A549 (cell line): ENCODE measurements at regions not wholly inside any gene's neighbourhood (a gene's known extent, or its start where the extent isn't known, plus 50 kb on each side); places are given as distances from the start of the nearest gene placed in this dataset.

Experiments
- CTCF ChIP-seq: fragments of >200 bp; sonication (Bioruptor Twin); formaldehyde crosslinking; IDR thresholded peaks from 3 replicates; pipeline ENCODE4 v1.5.1; 2016
- EHF ChIP-seq: fragments of 250-450 bp; sonication (Bioruptor Pico); IDR thresholded peaks from 2 replicates; pipeline ENCODE4 v1.5.0; 2020; ENCODE audit warnings: mild to moderate bottlenecking
- HDAC2 ChIP-seq: fragments of 200-600 bp; sonication (generic); IDR thresholded peaks from 2 replicates; pipeline ENCODE4 v1.6.1; 2016
- MAFK ChIP-seq: fragments of 450-650 bp; IDR thresholded peaks from 2 replicates; pipeline ENCODE4 v1.6.1; 2014; ENCODE audit not compliant: partially characterized antibody
- MAX ChIP-seq: IDR thresholded peaks from 2 replicates; pipeline ENCODE4 v1.6.1; 2012
- NR3C1 ChIP-seq: fragments of >200 bp; sonication (Bioruptor Twin); formaldehyde crosslinking; IDR thresholded peaks from 3 replicates; pipeline ENCODE4 v1.6.1; 2017
- PHF8 ChIP-seq: fragments of 200-600 bp; sonication (generic); IDR thresholded peaks from 2 replicates; pipeline ENCODE4 v1.6.1; 2016; ENCODE audit warnings: low read depth, mild to moderate bottlenecking, antibody characterized with exemption, moderate library complexity, borderline replicate concordance
- POLR2A ChIP-seq: IDR thresholded peaks from 2 replicates; pipeline ENCODE4 v1.6.1; 2012; ENCODE audit warnings: mild to moderate bottlenecking, low read length
- RCOR1 ChIP-seq: fragments of 150-350 bp; IDR thresholded peaks from 2 replicates; pipeline ENCODE4 v1.6.1; 2014; ENCODE audit warnings: antibody characterized with exemption, low read length, low read depth
- REST ChIP-seq: fragments of 200-600 bp; sonication (generic); IDR thresholded peaks from 2 replicates; pipeline ENCODE4 v1.6.1; 2016; ENCODE audit warnings: antibody characterized with exemption, mild to moderate bottlenecking, moderate library complexity

- TF ChIP-seq RCOR1 = no peak
- no peak for TF ChIP-seq CTCF
- no peak for TF ChIP-seq MAX
- no peak for TF ChIP-seq PHF8
- no peak for TF ChIP-seq EHF
- no peak for TF ChIP-seq REST
- TF ChIP-seq POLR2A = no peak
- no peak for TF ChIP-seq NR3C1
- TF ChIP-seq HDAC2 = no peak
- no peak for TF ChIP-seq MAFK
These were observed 223.1 kb downstream of the KDR start for GRCh38 chr4:54902271-54902670.
